HCT116 (cell line): ENCODE measurements at regions not wholly inside any gene's neighbourhood (a gene's known extent, or its start where the extent isn't known, plus 50 kb on each side); places are given as distances from the start of the nearest gene placed in this dataset.

Experiments
- ATAC-seq: fragments of 200-7000 bp; cut with Tn5 transposase; 2 replicates; pipeline ENCODE4 v1.9.1; 2020; ENCODE audit warnings: mild to moderate bottlenecking, moderate library complexity
- BruUV-seq: library from RNA; stranded (reverse); fragments of 400-500 nt; replicated peaks from 2 replicates; lab custom pipeline; 2021; lab: Mats Ljungman, UMichigan
- CTCF ChIA-PET: fragments of 300-600 bp; sonication (Branson Sonifier 250); formaldehyde crosslinking; loops from one replicate; lab custom pipeline; 2021; ENCODE audit warnings: antibody characterized with exemption; lab: Charles Lee
- POLR2A ChIA-PET: fragments of 300-600, 350-600 bp; sonication (Branson Sonifier 250); formaldehyde crosslinking; loops from one replicate; lab custom pipeline; 2021; ENCODE audit warnings: antibody characterized with exemption; lab: Charles Lee
- RAD21 ChIA-PET, 2 experiments: fragments of 300-600 bp; sonication (Branson Sonifier 250); formaldehyde crosslinking; loops; one replicate each; lab custom pipeline; 2023; ENCODE audit warnings: low total read pairs in 2 of 2; ENCODE audit not compliant: uncharacterized antibody in 2 of 2, unreplicated experiment in 2 of 2, low non-redundant PET in 1 of 2; lab: Charles Lee
- DNase-seq: peaks from one replicate; pipeline ENCODE4 v3.0.0-alpha.2; 2010; ENCODE audit warnings: low read depth, low spot score
- H2AFZ ChIP-seq: fragments of 200-600 bp; shearing (Covaris generic), sonication (generic); 2 replicates; pipeline ENCODE4 v1.6.1; 2017; ENCODE audit warnings: low read depth, mixed run types, mixed read lengths, antibody characterized with exemption, low read length; ENCODE audit not compliant: poor library complexity, severe bottlenecking
- H3K27ac ChIP-seq: 2 replicates; pipeline ENCODE4 v1.5.1; 2012; ENCODE audit warnings: low read depth, low read length
- H3K27me3 ChIP-seq: fragments of 200-600 bp; sonication (generic); 2 replicates; pipeline ENCODE4 v1.6.1; 2016; ENCODE audit warnings: mixed run types, low read length, mixed read lengths; ENCODE audit not compliant: insufficient read depth
- H3K36me3 ChIP-seq, 2 experiments: fragments of 200-500 bp in 1 of 2; fragments of 200-600 bp in 1 of 2; sonication (Bioruptor generic) in 1 of 2; sonication (generic) in 1 of 2; 2 replicates each; pipeline versions ENCODE4 v1.5.1 to v1.6.1; 2014 to 2016; ENCODE audit warnings: low read length in 2 of 2, inconsistent platforms in 1 of 2, mixed read lengths in 1 of 2, mixed run types in 1 of 2; ENCODE audit not compliant: insufficient read depth in 2 of 2, control insufficient read depth in 1 of 2
- H3K4me1 ChIP-seq, 2 experiments: fragments of 200-600 bp in 1 of 2; sonication (generic) in 1 of 2; 2 replicates each; pipeline versions ENCODE4 v1.5.1 to v1.6.1; 2012 to 2017; ENCODE audit warnings: low read length in 2 of 2, inconsistent platforms in 1 of 2, mild to moderate bottlenecking in 1 of 2, mixed read lengths in 1 of 2, mixed run types in 1 of 2, moderate library complexity in 1 of 2; ENCODE audit not compliant: insufficient read depth in 2 of 2, control insufficient read depth in 1 of 2
- H3K4me2 ChIP-seq: fragments of 200-600 bp; sonication (generic); 2 replicates; pipeline ENCODE4 v1.6.1; 2017; ENCODE audit warnings: mixed run types, low read length, mixed read lengths
- H3K4me3 ChIP-seq, 2 experiments: fragments of 200-600 bp in 1 of 2; sonication (generic) in 1 of 2; replicated peaks in 1 of 2; 2 replicates each; pipeline ENCODE4 v1.5.1; 2011 to 2016; ENCODE audit warnings: low read length in 2 of 2, control low read depth in 1 of 2, low read depth in 1 of 2, mild to moderate bottlenecking in 1 of 2, mixed read lengths in 1 of 2, mixed run types in 1 of 2
- H3K79me2 ChIP-seq: fragments of 200-600 bp; sonication (generic); 2 replicates; pipeline ENCODE4 v1.6.1; 2017; ENCODE audit warnings: mild to moderate bottlenecking, mixed run types, low read length, moderate library complexity, mixed read lengths; ENCODE audit not compliant: insufficient read depth
- H3K9ac ChIP-seq: fragments of 200-600 bp; sonication (generic); 2 replicates; pipeline ENCODE4 v1.6.1; 2016; ENCODE audit warnings: low read length, mixed read lengths
- H3K9me2 ChIP-seq: fragments of 200-600 bp; sonication (generic), shearing (Covaris generic); 2 replicates; pipeline ENCODE4 v1.6.1; 2017; ENCODE audit warnings: mixed run types, mild to moderate bottlenecking, moderate library complexity; ENCODE audit not compliant: insufficient read depth
- H3K9me3 ChIP-seq, 2 experiments: fragments of 200-500 bp in 1 of 2; fragments of 200-600 bp in 1 of 2; sonication (Bioruptor generic) in 1 of 2; sonication (generic) in 1 of 2; 2 replicates each; pipeline ENCODE4 v1.6.1; 2014 to 2017; ENCODE audit warnings: low read length in 2 of 2, mixed read lengths in 2 of 2, inconsistent platforms in 1 of 2, low read depth in 1 of 2, mild to moderate bottlenecking in 1 of 2, mixed run types in 1 of 2, moderate library complexity in 1 of 2; ENCODE audit not compliant: control insufficient read depth in 1 of 2, insufficient read depth in 1 of 2
- H4K20me1 ChIP-seq: fragments of 200-600 bp; sonication (generic), shearing (Covaris generic); 2 replicates; pipeline ENCODE4 v1.6.1; 2017; ENCODE audit warnings: mixed run types, mild to moderate bottlenecking, moderate library complexity; ENCODE audit not compliant: insufficient read depth
- SIN3A ChIP-seq: IDR thresholded peaks from 2 replicates; pipeline ENCODE4 v1.6.1; 2012; ENCODE audit warnings: low read depth
- ZBTB33 ChIP-seq: IDR thresholded peaks from 2 replicates; pipeline ENCODE4 v1.6.1; 2011; ENCODE audit warnings: mild to moderate bottlenecking, low read length, moderate library complexity; ENCODE audit not compliant: insufficient replicate concordance; ENCODE audit errors: extremely low read depth
- ZFX ChIP-seq: fragments of 450-650 bp; IDR thresholded peaks from 2 replicates; pipeline ENCODE4 v1.6.1; 2017
- ZNF274 ChIP-seq: fragments of 200-500 bp; sonication (Bioruptor generic); IDR thresholded peaks from 2 replicates; pipeline ENCODE4 v1.6.1; 2014; ENCODE audit warnings: mild to moderate bottlenecking, low read depth, low read length, inconsistent platforms
- intact Hi-C: fragments of 100-400 bp; cut with micrococcal nuclease; formaldehyde crosslinking; loops from 2 replicates; pipeline ENCODE4 v1.10.0; 2022

GRCh38 chr4:26048378-26048882 lies 134.4 kb downstream of the SMIM20 start (continued):
- TF ChIP-seq ZBTB33 (no peak), ZNF274 (no peak)

- BruUV-seq = no TSS peak
- intact Hi-C loops = no loop called here
- no peak overlapping the region for H3K9ac ChIP-seq
Observed at GRCh38 chr4:26048950-26049349, 134.9 kb downstream of the SMIM20 start.

More at GRCh38 chr4:26048950-26049349, 134.9 kb downstream of the SMIM20 start:
- H3K4me1 ChIP-seq = no peaks in the 10 kb centered on the region
- H4K20me1 ChIP-seq = no peaks in the 10 kb centered on the region
- ChIA-PET CTCF (no interaction called here), POLR2A (no interaction called here), RAD21 (no interaction called here)
- H3K4me2 ChIP-seq = no peak overlapping the region
- H3K9me2 ChIP-seq = no peaks in the 10 kb centered on the region
- TF ChIP-seq ZFX (no peak), ZBTB33 (no peak), SIN3A (no peak)
- no peak for DNase-seq
- H3K79me2 ChIP-seq = no peaks in the 10 kb centered on the region
- no peak overlapping the region for H3K27ac ChIP-seq
- no peaks in the 10 kb centered on the region for H3K36me3 ChIP-seq
- H3K27me3 ChIP-seq = no peaks in the 10 kb centered on the region
- no peak for ATAC-seq
- no peaks in the 10 kb centered on the region for H3K9me3 ChIP-seq
- no peak overlapping the region for H2AFZ ChIP-seq
- no peak overlapping the region for H3K4me3 ChIP-seq
